Pancreas (tissue), 10 donors: ENCODE measurements at regions not wholly inside any gene's neighbourhood (a gene's known extent, or its start where the extent isn't known, plus 50 kb on each side); places are given as distances from the start of the nearest gene placed in this dataset.

Experiments used
- ATAC-seq, 4 donors: fragments of 200-7000 bp; cut with Tn5 transposase; one replicate each; pipeline versions ENCODE4 v1.8.0 to v1.9.1; 2020; ENCODE audit warnings: mild to moderate bottlenecking in 4 of 4, moderate library complexity in 4 of 4
- DNase-seq, 6 donors: peaks; one replicate each; pipeline ENCODE4 v3.0.0-alpha.2; 2020
- FAIRE-seq: peaks from 2 replicates; lab custom pipeline; 2012; peaks lifted over from hg19 to GRCh38; lab: Jason Lieb, UNC
- H3K27ac ChIP-seq, 4 donors: fragments of 200-600 bp; sonication (generic); 1 replicate in 3 of 4; 2 replicates in 1 of 4; pipeline versions ENCODE4 v1.5.0 to v1.8.0; 2020
- H3K27me3 ChIP-seq, 4 donors: fragments of 200-600 bp; one replicate each; pipeline ENCODE4 v1.8.0; 2021
- H3K36me3 ChIP-seq, 3 donors: fragments of 200-600 bp; sonication (generic) in 1 of 3; one replicate each; pipeline versions ENCODE4 v1.5.0 to v1.8.0; 2020 to 2021
- H3K4me1 ChIP-seq, 3 donors: fragments of 200-600 bp; one replicate each; pipeline ENCODE4 v1.8.0; 2021
- H3K4me3 ChIP-seq, 4 donors: fragments of 200-600 bp; sonication (generic) in 2 of 4; one replicate each; pipeline versions ENCODE4 v1.5.0 to v1.8.0; 2020 to 2021
- H3K9me3 ChIP-seq, 4 donors: fragments of 200-600 bp; one replicate each; pipeline ENCODE4 v1.8.0; 2021
- WGBS, 2 donors: extraction: QIAGEN DNeasy Blood & Tissue Kit; methylation state at CpG; one replicate each; pipeline ENCODE4 v1.1.7; 2013; 5-methylcytosine and 5-hydroxymethylcytosine counted together
- intact Hi-C, 3 donors: fragments of 100-400 bp; cut with DNase I; formaldehyde crosslinking; loops; one replicate each; pipeline versions ENCODE4 v1.11.1 to v1.14.2; 2022
- TF ChIP-seq, protein P1 (sequence below), 4 donors: fragments of 200-600 bp; sonication (generic) in 3 of 4; IDR thresholded peaks; one replicate each; pipeline versions ENCODE4 v1.5.0 to v1.8.0; 2021; ENCODE audit warnings: antibody characterized with exemption in 4 of 4
- donor health status: healthy with polysubstance abuse.
- donor health status: DM: no; HTN: no; CAD: no; lungs with moderate emphysema.
- donor health status: DM: no; HTN: no; CAD: no.
- donor health status: control.
- donor health status: control.
- donor health status: Bipolar disorder and iron deficiency.
- donor health status: DM: yes; HTN: yes; CAD: no.
- donor health status: DM: no; HTN: no; CAD: no.
- donor health status: DM: no; HTN: no; CAD: no.
- donor health status: DM: yes; HTN: yes; CAD: no.

- Histone ChIP-seq H3K4me1 (no peaks in the 10 kb centered on the region), H3K27ac (no peak overlapping the region), H3K36me3 (no peaks in the 10 kb centered on the region), H3K4me3 (no peak overlapping the region), H3K9me3 (no peaks in the 10 kb centered on the region), H3K27me3 (no peaks in the 10 kb centered on the region)
- DNase-seq (no peak), FAIRE-seq (no peak), ATAC-seq (no peak)
- intact Hi-C loops, result no loop called here
- TF ChIP-seq, protein P1, sequence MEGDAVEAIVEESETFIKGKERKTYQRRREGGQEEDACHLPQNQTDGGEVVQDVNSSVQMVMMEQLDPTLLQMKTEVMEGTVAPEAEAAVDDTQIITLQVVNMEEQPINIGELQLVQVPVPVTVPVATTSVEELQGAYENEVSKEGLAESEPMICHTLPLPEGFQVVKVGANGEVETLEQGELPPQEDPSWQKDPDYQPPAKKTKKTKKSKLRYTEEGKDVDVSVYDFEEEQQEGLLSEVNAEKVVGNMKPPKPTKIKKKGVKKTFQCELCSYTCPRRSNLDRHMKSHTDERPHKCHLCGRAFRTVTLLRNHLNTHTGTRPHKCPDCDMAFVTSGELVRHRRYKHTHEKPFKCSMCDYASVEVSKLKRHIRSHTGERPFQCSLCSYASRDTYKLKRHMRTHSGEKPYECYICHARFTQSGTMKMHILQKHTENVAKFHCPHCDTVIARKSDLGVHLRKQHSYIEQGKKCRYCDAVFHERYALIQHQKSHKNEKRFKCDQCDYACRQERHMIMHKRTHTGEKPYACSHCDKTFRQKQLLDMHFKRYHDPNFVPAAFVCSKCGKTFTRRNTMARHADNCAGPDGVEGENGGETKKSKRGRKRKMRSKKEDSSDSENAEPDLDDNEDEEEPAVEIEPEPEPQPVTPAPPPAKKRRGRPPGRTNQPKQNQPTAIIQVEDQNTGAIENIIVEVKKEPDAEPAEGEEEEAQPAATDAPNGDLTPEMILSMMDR (IDR thresholded peaks at IDR 0.05), result no peak
- 77 to 81% methylated on average over 1 of the region's 1 CpG for WGBS, 2 donors
Measured at GRCh38 chr20:40592941-40593340, 96.1 kb downstream of the MAFB start.

DNA sequence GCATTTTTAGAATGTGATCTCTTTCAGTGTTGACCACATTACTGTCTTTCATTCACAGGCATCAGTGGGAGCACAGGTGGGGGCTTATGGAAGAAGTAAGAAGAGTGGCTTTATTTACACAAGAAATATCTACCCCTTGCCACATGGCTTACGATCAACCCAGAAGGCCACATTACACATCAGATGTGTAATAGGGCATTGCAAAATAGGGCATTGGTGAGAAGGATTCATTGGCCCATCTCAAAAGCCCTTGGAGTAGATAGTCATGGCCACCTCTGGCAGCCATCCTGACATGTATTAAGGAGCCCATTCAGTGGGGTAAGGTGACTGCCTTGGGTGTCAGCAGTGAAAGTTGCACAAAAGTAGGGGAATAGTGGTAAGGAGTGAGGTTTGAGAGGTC, 97.5 kb downstream of the MAFB start:
- TF ChIP-seq, protein P1 (IDR thresholded peaks at IDR 0.05), result no peak
- no peaks in the 10 kb centered on the region for H3K4me1 ChIP-seq
- no peak for DNase-seq
- H3K36me3 ChIP-seq, result no peaks in the 10 kb centered on the region
- no peak for ATAC-seq
- intact Hi-C loops, result no loop called here
- H3K27me3 ChIP-seq, result no peaks in the 10 kb centered on the region
- H3K9me3 ChIP-seq, result no peaks in the 10 kb centered on the region
- H3K4me3 ChIP-seq, result no peak overlapping the region
- WGBS, 2 donors, result 86 to 87% methylated on average over 1 of the region's 1 CpG
- no peak for FAIRE-seq
- H3K27ac ChIP-seq, result no peak overlapping the region

DNA sequence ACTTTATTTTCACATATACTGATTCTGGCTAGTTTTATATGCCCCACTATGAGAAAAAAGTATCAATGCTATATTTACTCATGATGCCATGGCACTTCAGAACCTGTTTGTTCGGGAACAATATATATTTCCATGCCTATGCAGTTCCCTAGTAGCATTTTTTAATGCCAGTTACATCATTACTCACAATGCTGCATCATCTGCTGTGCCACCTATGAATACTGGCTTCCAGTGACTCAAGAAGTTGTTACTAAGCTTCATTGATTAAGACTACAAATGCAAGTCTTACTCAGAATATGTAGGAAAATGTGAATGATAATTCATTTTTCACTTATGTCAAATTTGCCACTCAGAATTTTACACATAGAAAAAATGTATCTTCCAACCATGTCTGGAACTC, 97.9 kb downstream of the MAFB start:
- Histone ChIP-seq H3K27me3 (no peaks in the 10 kb centered on the region), H3K4me3 (no peak overlapping the region), H3K4me1 (no peaks in the 10 kb centered on the region), H3K9me3 (no peaks in the 10 kb centered on the region), H3K36me3 (no peaks in the 10 kb centered on the region), H3K27ac (no peak overlapping the region)
- WGBS, 2 donors, result 57 to 65% methylated on average over 1 of the region's 1 CpG
- intact Hi-C loops, result no loop called here
- FAIRE-seq (no peak), DNase-seq (no peak), ATAC-seq (no peak)
- TF ChIP-seq, protein P1 (IDR thresholded peaks at IDR 0.05), result no peak

GRCh38 chr20:40589581-40589980, 99.5 kb downstream of the MAFB start:
- ATAC-seq (peak in 1 of 4 donors; percentile 44), DNase-seq (peak in 1 of 6 donors; percentile 9), FAIRE-seq (no peak)
- Histone ChIP-seq H3K27me3 (no peaks in the 10 kb centered on the region), H3K27ac (no peak overlapping the region), H3K4me1 (no peaks in the 10 kb centered on the region), H3K9me3 (no peaks in the 10 kb centered on the region), H3K4me3 (no peak overlapping the region), H3K36me3 (no peaks in the 10 kb centered on the region)
- TF ChIP-seq, protein P1 (IDR thresholded peaks at IDR 0.05), result no peak
- WGBS, 2 donors, result 16 to 25% methylated on average over 2 of the region's 2 CpGs
- intact Hi-C loops, result no loop called here

DNA sequence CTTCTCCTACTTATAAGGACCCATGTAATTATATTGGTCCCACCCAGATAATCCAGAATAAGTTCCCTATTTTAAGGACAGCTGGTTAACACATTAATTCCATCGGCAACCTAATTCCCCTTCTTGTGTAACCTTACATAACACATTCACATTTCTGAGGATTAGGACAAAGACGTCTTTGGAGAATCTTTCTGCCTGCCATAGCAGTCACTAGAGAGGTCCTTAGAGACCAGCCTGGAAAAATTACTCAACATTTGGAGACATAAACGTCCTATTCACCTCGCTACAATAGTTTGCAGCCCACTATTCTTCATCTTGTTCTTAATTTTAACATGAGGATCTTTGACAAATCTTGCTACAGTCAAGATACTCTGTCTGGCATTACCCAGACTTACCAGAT, 100.1 kb downstream of the MAFB start:
- intact Hi-C loops, result no loop called here
- TF ChIP-seq, protein P1 (IDR thresholded peaks at IDR 0.05), result no peak

More for the DNA sequence above, 100.1 kb downstream of the MAFB start:
- DNase-seq, result no peak
- Histone ChIP-seq H3K27me3 (no peaks in the 10 kb centered on the region), H3K4me3 (no peak overlapping the region), H3K4me1 (no peaks in the 10 kb centered on the region), H3K9me3 (no peaks in the 10 kb centered on the region), H3K36me3 (no peaks in the 10 kb centered on the region), H3K27ac (no peak overlapping the region)
- no peak for ATAC-seq
- no peak for FAIRE-seq
- 71 to 77% methylated on average over 4 of the region's 4 CpGs for WGBS, 2 donors
